Psoas muscle (tissue), 7 donors: ENCODE measurements at regions not wholly inside any gene's neighbourhood (a gene's known extent, or its start where the extent isn't known, plus 50 kb on each side); places are given as distances from the start of the nearest gene placed in this dataset.

ENCODE experiments used
- ATAC-seq, 4 donors: fragments of 200-7000 bp; cut with Tn5 transposase; one replicate each; pipeline ENCODE4 v1.9.1; 2020; ENCODE audit warnings: moderate library complexity in 3 of 4, mild to moderate bottlenecking in 2 of 4
- DNase-seq, 2 donors: peaks; one replicate each; pipeline ENCODE4 v3.0.0-alpha.2; 2020
- H3K27ac ChIP-seq: fragments of 200-600 bp; one replicate; pipeline ENCODE4 v1.8.0; 2022
- H3K27me3 ChIP-seq, 3 donors: fragments of 200-600 bp in 1 of 3; one replicate each; pipeline versions ENCODE4 v1.6.1 to v1.8.0; 2013 to 2022; ENCODE audit warnings: low read length in 2 of 3, mild to moderate bottlenecking in 2 of 3, moderate library complexity in 1 of 3; ENCODE audit not compliant: insufficient read depth in 3 of 3
- H3K36me3 ChIP-seq, 2 donors: fragments of 200-600 bp in 1 of 2; one replicate each; pipeline versions ENCODE4 v1.6.1 to v1.8.0; 2013 to 2022; ENCODE audit warnings: low read depth in 1 of 2, mild to moderate bottlenecking in 1 of 2, moderate library complexity in 1 of 2; ENCODE audit not compliant: insufficient read depth in 1 of 2
- H3K4me1 ChIP-seq: fragments of 200-600 bp; one replicate; pipeline ENCODE4 v1.8.0; 2022
- H3K4me3 ChIP-seq: fragments of 200-600 bp; one replicate; pipeline ENCODE4 v1.8.0; 2022; ENCODE audit warnings: mild to moderate bottlenecking
- H3K9me3 ChIP-seq: fragments of 200-600 bp; one replicate; pipeline ENCODE4 v1.8.0; 2022
- WGBS, 3 donors: extraction: QIAGEN DNeasy Blood & Tissue Kit; methylation state at CpG; one replicate each; pipeline versions ENCODE4 v1.1.6 to v1.1.7; 2013; 5-methylcytosine and 5-hydroxymethylcytosine counted together
- intact Hi-C, 2 donors: fragments of 100-400 bp; cut with DNase I; formaldehyde crosslinking; loops; one replicate each; pipeline versions ENCODE4 v1.11.0 to v1.14.2; 2022
- TF ChIP-seq, protein P1 (sequence below): fragments of 200-600 bp; IDR thresholded peaks from one replicate; pipeline ENCODE4 v1.8.0; 2022; ENCODE audit warnings: antibody characterized with exemption
- donor health status: healthy with polysubstance abuse.
- donor health status: DM: no; HTN: no; CAD: no; lungs with moderate emphysema.
- donor health status: Bipolar disorder and iron deficiency.
- donor health status: healthy.
- donor health status: DM: yes; HTN: yes; CAD: no.
- donor health status: DM: no; HTN: no; CAD: no.
- donor health status: DM: yes; HTN: yes; CAD: no.

DNA sequence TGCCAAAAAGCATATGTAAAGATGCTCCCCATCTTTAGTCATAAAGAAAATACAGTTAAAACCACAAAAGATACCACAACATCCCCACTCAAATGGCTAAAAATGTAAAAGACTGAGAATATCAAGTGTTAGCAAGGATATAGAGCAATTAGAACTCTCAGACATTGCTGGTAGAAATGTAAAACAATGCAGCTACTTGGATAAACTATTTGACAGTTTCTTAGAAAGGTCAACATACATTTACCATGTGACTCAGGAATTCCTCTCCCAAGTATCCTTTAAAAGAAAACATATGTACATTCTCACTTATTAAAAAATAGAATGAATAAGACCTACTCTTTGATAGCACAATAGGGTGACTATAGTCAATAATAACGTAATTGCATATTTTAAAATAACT, 173.7 kb downstream of the HNRNPD start:
- intact Hi-C loops: loop anchor here (5.0 to 10.0 kb wide), 2 partner anchors 793 to 795 kb away; no protein-coding TSS in a partner anchor
- no peak overlapping the region for H3K4me3 ChIP-seq
- no peaks in the 10 kb centered on the region for H3K27me3 ChIP-seq
- H3K9me3 ChIP-seq: no peaks in the 10 kb centered on the region
- no peaks in the 10 kb centered on the region for H3K36me3 ChIP-seq
- ATAC-seq (no peak), DNase-seq (no peak)
- WGBS, 3 donors: 64 to 71% (median 65%) methylated on average over 1 of the region's 1 CpG
- H3K4me1 ChIP-seq: no peaks in the 10 kb centered on the region
- TF ChIP-seq, protein P1, sequence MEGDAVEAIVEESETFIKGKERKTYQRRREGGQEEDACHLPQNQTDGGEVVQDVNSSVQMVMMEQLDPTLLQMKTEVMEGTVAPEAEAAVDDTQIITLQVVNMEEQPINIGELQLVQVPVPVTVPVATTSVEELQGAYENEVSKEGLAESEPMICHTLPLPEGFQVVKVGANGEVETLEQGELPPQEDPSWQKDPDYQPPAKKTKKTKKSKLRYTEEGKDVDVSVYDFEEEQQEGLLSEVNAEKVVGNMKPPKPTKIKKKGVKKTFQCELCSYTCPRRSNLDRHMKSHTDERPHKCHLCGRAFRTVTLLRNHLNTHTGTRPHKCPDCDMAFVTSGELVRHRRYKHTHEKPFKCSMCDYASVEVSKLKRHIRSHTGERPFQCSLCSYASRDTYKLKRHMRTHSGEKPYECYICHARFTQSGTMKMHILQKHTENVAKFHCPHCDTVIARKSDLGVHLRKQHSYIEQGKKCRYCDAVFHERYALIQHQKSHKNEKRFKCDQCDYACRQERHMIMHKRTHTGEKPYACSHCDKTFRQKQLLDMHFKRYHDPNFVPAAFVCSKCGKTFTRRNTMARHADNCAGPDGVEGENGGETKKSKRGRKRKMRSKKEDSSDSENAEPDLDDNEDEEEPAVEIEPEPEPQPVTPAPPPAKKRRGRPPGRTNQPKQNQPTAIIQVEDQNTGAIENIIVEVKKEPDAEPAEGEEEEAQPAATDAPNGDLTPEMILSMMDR: no peak
- no peak overlapping the region for H3K27ac ChIP-seq

- TF ChIP-seq, protein P1: no peak
- Histone ChIP-seq H3K9me3 (no peaks in the 10 kb centered on the region), H3K36me3 (no peaks in the 10 kb centered on the region), H3K27ac (no peak overlapping the region), H3K4me1 (no peaks in the 10 kb centered on the region), H3K4me3 (no peak overlapping the region), H3K27me3 (no peaks in the 10 kb centered on the region)
- WGBS, 3 donors: 60 to 64% (median 61%) methylated on average over 4 of the region's 4 CpGs
- DNase-seq (no peak), ATAC-seq (no peak)
- intact Hi-C loops: no loop called here
Observed at GRCh38 chr4:82194329-82194728, 179.5 kb downstream of the HNRNPD start.

GRCh38 chr4:82192017-82192673, 181.6 kb downstream of the HNRNPD start:
- no peak overlapping the region for H3K27ac ChIP-seq
- intact Hi-C loops: no loop called here
- no peak overlapping the region for H3K4me3 ChIP-seq
- no peaks in the 10 kb centered on the region for H3K36me3 ChIP-seq
- ATAC-seq (no peak), DNase-seq (no peak)
- H3K4me1 ChIP-seq: no peaks in the 10 kb centered on the region
- H3K9me3 ChIP-seq: no peaks in the 10 kb centered on the region
- TF ChIP-seq, protein P1: no peak
- 54 to 62% (median 61%) methylated on average over 8 of the region's 8 CpGs for WGBS, 3 donors
- no peaks in the 10 kb centered on the region for H3K27me3 ChIP-seq

GRCh38 chr4:82181789-82182188, 192.0 kb downstream of the HNRNPD start:
- 81 to 85% (median 82%) methylated on average over 3 of the region's 3 CpGs for WGBS, 3 donors

More at GRCh38 chr4:82181789-82182188, 192.0 kb downstream of the HNRNPD start:
- Histone ChIP-seq H3K27me3 (no peaks in the 10 kb centered on the region), H3K4me3 (no peak overlapping the region), H3K9me3 (no peaks in the 10 kb centered on the region), H3K27ac (no peak overlapping the region), H3K4me1 (no peaks in the 10 kb centered on the region), H3K36me3 (no peaks in the 10 kb centered on the region)
- TF ChIP-seq, protein P1: no peak
- DNase-seq (no peak), ATAC-seq (no peak)
- intact Hi-C loops: no loop called here
